NCI-H524 treated with DMSO at 0.1 percent for 48 hours (cell line): ENCODE measurements at regions not wholly inside any gene's neighbourhood (a gene's known extent, or its start where the extent isn't known, plus 50 kb on each side); places are given as distances from the start of the nearest gene placed in this dataset.

ENCODE experiments used
- DNase-seq: peaks from one replicate; lab custom pipeline; 2025; lab: John Stamatoyannopoulos, UW

DNA sequence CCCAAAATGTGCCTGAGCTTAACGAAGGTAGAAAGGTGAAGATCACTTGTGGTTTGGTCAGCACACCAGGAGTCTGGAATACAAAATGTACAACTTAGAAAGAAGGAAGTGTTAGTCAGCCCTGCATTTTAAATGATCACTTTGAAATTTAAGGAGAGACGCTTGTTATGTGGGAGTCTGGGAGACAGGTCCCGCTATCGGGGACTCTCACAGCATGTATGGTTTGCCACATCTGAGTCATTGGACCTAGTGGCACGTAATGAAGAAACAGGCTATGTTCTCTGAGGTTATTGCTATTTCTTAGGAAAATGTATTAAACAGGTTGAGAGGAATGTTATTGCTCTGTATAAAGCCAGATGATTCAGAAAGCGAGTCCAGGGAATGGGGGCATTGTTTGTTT lies 2362.5 kb upstream of the WWC1 start:
- no peak for DNase-seq

DNA sequence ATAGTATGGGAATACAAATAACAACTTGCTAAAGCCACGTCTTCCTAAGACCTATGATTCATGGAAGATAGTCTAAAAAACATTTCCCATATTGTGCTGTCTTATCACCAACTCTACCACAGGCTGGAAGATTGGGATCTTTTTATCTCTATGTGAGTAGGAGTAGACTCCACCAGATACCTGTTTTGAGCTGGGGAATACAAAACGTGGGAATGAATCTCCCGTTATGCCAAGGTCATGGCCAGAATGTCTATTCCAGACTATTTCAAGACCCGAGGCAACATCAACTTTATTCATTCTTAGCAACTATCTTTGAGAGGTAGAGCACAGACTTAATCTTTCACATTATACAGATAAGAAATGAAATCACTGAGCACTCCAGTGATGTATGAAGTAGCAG lies 2350.9 kb upstream of the WWC1 start:
- no peak for DNase-seq

DNA sequence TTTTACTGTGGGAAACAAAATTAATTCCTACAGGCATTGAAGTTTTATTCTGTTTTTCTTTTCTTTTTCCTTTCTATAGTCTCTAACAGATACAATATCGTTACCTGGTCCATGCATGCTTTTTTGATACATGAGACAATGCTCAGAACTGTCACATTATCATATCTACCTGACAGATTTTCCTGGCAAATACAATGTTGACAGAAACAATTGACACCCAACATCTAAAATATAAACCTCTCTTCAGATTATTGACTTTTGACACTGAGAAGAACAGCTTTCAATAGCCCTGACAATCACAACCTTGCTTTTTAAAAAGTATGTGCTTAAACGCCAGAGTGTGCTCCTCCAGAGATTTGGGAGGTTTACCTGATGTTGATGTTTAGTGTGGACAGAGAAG lies 2334.6 kb upstream of the WWC1 start:
- no peak for DNase-seq

DNA sequence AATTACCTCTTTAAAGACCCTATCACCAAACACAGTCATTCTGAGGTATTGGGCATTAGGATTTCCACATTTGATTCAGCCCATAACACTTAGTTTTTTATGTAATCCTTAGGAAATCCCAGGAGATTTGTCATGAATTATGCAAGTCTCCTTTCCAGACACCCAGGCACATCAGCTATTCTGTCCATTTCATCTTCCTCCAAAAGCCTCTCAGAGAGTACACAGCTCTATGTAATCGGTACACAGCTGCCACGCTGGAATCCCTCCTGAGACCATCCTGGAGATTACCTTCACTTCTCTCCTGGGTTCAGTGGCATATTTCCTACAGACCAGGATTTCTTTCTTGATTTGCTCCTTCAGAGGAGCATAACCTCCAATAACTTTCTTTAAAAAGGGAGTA lies 2309.8 kb upstream of the WWC1 start:
- no peak for DNase-seq

DNA sequence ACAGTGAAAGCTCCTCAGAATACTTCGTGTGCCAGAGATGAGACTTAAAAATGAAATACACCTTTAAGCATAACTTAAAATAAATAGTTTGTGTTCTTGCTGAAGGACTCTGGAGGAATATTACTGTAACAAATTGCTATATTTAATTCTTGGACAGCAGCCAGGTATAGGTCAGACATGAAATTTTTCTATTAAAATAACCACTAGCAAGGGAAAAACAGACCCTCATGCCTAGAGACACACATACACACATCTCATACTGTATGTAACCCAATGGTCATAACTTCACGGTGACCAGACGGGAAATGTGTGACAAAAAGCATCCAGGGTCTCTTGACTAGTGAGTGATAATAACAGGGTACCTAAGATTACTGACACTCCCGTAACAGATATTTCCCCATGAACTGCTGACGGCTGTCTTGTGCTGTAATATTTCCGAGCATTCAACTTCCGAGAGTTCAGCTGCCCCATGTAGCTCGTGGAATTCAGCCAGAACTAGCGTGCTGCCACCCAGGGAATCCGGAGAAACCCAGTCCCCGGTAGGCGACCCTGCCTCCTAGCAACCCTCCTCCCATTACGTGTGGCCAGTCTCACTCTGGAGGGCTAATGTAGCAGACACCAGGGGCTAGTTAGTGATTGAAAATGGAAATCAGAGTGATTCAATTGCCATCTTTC lies 2295.1 kb upstream of the WWC1 start:
- DNase-seq: no peak

DNA sequence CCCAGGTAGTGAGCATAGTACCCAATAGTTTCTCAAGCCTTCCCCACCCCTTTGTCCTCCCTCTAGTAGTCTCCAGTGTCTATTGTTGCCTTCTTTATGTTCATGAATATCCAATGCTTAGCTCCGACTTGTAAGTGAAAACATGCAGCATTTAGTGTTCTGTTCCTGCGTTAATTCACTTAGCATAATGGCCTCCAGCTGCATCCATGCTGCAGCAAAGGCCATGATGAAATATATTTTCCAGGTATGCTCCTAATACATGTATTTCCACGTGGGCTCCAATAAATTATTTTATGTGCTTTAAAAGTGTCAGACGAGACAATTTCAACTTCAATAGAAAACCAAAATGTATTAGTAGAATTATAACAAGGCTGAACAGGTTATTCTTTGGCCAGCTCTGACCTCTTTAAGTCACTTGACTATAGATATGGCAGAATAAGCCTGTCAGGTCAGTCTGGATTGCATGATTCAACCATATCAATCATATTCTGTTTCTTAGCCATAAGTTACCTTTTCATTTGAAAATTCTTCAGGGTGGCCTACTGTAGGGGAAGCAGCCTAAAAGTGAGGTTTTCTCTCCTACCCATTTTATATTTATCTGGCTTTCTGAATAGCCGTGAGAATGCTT lies 2291.6 kb upstream of the WWC1 start:
- no peak for DNase-seq

DNA sequence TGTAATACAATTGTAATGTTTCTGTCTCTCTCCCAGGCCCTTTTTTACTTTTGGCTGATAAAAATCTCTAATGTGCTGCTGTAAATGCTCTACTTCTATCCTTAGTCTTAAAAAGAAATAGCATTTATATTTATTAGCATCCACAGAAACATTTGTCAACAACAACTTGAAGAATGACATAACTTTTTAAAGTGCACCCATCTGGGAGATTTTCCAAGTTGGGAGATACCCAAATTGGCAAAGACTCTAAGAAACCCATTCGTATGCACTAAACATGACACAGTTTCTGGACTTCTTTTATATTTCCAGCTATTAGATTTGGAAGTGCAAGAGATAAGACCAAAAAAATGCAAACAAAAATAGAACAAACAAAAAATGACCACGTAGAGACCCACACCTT lies 2287.4 kb upstream of the WWC1 start:
- no peak for DNase-seq

DNA sequence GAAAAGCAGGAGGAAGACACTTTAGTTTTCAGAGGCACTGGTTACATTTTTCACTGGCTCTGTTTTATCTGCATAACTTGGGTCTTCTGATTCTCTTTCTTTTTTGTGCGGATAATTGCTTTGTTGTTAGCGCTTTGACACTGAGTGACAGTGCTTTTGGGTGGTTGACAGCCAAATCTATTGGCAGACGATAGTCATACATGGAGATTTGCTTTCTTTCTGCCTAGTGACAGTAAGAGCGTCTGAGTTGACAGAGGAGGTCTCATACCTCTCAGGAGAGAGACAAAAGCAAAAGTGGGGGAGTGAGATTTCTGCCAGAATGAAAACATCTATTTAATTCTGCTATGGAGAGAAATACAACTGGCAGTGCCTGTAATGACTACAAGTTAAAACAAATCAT lies 2278.0 kb upstream of the WWC1 start:
- DNase-seq: no peak

DNA sequence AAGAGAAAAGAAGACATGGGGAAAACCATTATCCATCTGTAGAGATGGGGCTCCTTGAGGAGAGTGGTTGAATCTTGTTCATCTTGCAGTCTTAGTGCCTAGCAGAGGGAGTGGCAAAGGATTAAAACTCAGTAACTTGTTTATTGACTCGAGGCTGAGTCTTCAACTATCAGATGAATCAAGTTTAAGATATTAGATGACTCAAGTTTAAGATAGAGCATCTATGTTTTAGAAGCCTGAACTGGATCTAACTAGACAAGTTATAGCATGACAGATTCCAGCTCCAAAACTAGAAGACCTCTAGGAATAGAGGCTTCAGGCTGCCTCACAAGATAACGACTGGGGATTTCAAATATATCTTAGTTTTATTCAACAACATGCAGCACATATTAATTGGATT lies 2277.2 kb upstream of the WWC1 start:
- DNase-seq: no peak

DNA sequence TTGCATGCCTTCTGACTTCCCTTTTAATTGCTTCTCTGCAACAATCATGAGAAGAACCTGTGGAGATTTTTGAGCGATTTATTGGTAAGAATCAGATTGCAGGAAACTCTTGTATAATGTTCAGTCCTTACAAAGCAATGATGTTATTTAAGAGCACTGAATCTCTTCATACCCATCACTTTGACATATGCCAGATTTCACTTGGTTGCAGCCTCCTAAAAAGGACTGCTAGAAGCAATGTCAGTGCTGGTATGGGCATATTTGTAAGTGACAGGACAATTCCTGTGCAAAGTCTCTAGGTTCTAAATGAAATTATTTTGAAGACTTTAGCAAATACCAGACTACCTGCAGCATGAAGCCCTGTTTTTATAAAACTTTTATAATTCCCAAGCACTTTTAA lies 2272.7 kb upstream of the WWC1 start:
- no peak for DNase-seq

DNA sequence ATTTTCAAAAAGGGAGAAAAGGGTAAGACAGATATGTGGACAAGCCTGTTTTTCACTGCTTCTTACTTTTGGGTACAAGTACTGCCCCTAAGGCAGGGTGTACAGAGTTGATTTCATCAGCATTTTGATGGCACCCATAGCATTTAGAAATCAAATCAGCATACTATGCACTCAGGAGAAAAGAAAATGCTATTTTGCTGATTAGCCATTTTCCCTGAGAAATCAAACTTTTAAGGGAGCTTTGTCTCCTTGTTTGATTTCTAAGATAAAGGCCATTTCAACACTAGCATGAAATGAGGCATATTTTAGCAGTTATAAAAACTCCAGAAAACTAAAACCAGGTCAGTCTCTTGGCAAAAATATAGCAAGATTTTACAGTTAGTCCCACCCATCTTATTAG lies 2269.4 kb upstream of the WWC1 start:
- no peak for DNase-seq

DNA sequence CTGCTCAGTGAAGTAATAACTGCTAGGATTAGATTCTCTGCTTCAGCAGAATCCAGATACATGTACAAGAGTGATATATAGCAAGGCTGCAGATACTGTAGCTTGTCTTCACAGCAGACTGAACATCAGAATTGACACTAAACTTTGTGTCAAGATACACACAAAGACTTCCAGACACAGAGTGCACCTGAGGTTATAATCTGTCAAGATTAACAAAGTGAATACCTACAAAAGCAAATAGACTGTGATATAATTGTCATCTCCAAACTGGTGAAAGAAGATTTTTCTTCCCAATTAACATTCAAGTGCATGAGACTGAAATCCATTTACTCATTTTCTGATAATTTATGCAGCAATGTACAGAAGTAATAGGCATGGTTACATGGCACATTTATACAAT lies 2266.5 kb upstream of the WWC1 start:
- no peak for DNase-seq

DNA sequence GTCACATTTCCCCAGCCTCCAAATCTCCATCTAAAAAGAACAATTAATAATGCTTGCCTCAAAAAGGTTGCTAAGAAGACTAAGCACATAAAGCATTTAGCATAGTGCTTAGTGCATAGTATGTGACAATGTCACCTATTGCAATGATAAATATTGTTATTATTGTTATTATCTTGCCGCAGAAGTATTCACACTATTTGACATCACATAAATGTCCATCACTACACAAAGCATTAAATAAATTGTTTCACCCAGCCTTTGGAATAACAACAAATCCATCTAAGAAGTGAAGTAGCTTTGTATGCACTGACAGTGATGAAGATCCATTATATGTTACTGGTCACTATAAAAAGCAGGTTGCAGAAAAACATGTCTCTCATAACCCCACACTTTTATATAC lies 2263.9 kb upstream of the WWC1 start:
- DNase-seq: no peak

DNA sequence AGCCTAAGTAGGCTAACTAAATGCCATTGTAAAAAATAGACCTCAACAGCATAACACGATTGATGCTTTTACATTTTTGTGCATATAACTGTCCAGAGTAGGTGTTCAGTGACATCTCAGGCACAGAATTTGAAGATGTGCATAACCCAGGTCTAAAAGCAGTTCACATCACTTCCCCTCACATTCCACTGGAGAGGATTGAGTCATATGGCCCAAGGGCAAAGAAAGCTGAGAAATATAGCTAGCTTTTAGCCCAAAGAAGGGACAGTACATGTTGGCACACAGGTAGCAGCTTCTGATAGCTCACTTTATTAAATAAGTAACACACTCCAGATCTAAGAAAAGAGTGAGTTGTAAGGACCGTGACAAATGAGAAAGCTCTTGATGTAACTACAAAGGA lies 2259.5 kb upstream of the WWC1 start:
- no peak for DNase-seq

DNA sequence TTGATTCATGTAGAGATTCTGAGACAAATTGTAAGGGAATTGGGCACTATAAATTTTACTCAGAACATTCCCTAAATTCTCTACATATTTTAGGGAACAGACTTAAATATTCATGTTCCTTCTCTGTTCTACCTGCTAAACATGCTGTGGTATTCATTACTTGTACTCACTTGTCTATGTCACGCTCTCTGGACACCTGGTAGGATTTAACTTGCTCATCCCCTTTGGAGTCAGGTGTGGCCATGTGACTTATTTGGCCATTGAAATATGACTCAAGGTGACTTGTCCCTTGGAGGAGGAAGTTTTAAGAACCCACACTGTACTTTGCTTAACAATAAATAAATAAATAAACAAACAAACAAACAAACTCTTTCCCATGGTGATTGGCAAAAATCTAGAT lies 2258.8 kb upstream of the WWC1 start:
- no peak for DNase-seq

DNA sequence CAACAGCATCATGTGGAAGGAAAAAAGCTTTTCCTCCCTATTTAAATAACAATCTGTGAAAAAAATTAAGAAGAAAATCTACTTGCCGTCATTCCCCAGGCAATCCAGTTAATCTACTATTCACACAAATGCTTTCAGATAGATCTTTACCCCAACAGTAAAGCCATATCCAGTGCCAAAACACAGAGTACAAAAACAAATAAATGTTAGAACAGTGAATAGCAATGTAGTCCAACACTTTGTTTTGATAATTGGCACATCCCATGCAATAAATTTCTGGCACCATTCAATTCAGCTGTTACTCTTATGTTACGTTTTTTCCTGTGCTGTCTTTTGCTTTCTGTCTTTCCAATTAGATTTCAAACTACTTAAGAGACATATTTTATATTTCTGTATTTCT lies 2245.5 kb upstream of the WWC1 start:
- DNase-seq: no peak

DNA sequence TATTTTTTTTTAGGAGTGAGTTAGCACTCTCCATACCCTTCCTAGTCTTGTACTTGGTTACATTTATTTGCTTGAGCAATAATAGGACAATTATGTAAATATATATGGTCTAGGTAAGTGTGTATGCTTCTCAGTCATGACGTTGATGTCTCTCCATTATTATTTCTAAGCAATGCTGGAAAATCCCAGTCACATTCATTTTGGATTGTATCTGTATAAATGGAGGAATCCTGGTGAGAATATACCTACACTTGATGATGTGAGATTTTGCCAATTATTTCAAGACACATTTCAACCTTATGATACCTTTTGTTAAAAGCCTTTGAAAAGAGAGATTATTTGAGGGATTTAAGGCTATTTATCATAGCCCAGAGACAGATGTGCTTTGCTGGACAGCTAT lies 2244.5 kb upstream of the WWC1 start:
- peak; percentile 66 for DNase-seq

DNA sequence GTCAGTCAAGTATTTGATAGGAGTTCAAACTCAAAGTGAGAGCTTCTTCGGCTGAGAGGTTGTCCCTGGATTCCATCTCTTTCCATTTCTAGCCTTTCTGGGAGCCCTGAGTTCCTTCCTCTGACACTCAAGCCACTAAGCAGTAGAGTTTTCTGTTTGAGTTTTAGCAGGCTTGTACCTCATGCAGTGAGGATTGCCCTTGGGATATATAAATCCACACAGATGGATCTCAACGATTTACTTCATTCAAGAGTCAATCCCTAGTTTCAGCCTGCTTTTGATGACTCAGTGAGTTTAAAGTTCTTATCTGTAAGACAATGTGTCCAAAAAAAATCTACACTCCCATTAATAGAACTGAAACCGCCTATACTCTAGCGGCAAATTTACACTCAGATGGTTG lies 2240.9 kb upstream of the WWC1 start:
- DNase-seq: no peak

DNA sequence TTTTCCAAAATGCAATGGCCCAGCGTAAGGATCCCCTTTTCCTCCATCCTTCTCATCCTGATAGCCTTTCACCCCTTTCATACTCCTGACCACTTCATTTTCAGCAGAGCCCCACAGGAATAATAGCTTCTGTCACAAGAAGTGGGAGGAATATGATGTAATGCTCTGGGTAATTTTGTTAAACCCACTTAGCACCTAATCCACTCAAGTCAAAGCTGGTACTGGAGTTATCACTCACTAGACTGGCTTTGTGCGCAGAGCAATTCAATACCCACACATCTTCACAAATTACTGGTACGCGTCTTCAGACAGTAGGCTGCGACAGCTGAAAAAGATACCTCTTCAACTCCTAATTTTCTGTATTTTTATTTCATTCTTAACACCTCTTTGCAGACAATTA lies 2232.8 kb upstream of the WWC1 start:
- peak; percentile 80 for DNase-seq

DNA sequence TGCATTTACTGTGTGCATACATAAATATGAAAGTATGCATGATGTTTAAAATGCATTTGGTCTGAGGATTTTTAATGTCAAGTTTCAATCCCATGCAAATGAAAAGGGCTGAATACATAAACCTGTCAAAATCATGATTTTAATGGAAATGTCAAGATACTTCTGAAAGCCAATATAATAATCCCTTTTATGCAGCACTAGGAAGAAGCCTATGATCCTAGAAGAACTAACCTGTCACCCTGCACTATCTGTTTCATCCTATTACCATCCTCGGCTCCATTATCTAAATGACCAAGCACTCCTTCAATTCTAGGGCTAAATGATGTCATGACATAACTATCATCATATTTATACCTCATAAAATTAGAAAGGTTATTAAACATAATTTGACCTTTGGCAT lies 2229.4 kb upstream of the WWC1 start:
- no peak for DNase-seq

DNA sequence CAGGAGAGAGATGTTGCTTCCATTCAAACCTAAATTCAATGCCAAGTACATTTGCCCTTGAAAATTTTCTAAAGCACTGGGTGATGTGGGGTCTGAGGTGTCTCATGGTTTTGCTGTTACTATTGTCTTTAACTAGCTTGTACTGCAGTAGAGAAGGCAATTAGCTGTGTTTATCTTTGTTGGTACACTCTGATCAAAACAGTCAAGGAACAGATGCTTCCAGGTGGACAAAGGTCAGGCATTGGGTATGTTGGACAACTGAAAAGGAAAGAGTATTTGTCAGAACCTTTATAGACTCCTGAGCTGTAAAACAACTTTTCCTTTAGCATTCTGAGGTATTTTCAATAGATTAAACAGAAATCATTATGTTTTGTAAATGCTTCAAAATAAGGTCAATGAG lies 2228.7 kb upstream of the WWC1 start:
- no peak for DNase-seq

DNA sequence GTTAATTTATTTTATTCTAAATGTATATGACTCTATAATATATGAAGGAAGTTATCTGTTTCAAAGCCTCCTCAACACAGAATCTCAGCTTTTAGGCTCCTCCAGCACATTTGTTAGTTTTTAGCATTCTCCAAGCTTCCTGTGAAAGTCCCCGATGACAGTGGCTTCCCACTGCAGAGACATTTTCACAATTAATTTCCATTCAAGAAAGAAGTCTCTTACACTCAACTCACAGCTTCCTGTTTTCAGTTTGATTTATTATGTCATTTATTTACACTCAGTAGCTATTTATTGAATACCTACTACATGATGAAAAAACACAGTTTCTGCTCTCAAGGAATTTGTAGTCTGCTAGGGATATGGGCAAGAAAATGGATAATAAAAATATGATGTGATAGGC lies 2228.2 kb upstream of the WWC1 start:
- DNase-seq: no peak

DNA sequence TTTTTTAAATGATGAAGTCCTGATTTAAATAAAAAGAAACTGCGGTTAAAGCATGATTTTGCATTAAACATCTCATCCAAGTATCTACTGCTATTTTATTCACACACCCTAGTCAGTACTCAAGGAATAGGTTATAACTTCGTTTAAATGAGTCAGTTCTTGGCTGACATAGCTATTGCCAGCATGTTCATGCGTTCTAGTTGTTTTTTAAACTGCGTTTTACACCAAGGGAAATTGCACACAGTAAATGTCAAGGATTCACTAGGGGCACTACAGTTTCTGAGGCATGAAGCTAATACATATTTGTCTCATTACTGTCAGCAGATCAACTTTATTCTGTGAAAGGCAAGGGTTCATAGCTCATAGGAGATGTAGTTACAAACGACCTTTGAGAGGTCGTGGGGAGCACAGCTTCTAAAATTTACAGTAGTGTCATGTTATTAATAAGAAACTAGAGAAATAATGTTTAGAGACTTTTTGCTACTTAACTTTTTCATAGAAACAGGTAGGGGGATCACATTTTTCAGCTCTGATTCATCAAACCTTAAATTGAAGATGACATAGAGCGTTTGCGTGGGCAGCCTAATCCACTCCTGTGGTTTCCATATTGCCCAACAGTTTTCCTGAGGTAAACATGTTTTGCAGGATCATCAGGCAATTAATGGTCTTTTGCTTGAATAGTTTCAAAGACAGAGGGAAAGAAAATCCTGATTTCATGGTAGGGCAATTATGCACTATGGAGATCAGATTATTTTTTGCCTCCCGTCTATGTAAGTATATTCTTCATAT lies 2222.7 kb upstream of the WWC1 start:
- no peak for DNase-seq
